Transverse colon (tissue), 4 donors: ENCODE measurements at regions not wholly inside any gene's neighbourhood (a gene's known extent, or its start where the extent isn't known, plus 50 kb on each side); places are given as distances from the start of the nearest gene placed in this dataset.

Experiments
- DNase-seq: peaks from one replicate; pipeline ENCODE4 v3.0.0-alpha.2; 2019
- H3K27ac ChIP-seq, 4 donors: fragments of 200-600 bp; sonication (generic); 2 replicates each; pipeline ENCODE4 v1.5.1; 2016 to 2018; ENCODE audit warnings: inconsistent platforms in 4 of 4
- H3K27me3 ChIP-seq: fragments of 200-600 bp; sonication (generic); 2 replicates; pipeline ENCODE4 v1.5.1; 2017; ENCODE audit warnings: inconsistent platforms
- H3K36me3 ChIP-seq, 4 donors: fragments of 200-600 bp; sonication (generic); 2 replicates each; pipeline ENCODE4 v1.5.1; 2017 to 2019; ENCODE audit warnings: inconsistent platforms in 4 of 4
- H3K4me1 ChIP-seq, 4 donors: fragments of 200-600 bp; sonication (generic); 2 replicates each; pipeline ENCODE4 v1.5.1; 2017 to 2020; ENCODE audit warnings: inconsistent platforms in 4 of 4
- H3K4me3 ChIP-seq, 4 donors: fragments of 200-600 bp; sonication (generic); 1 replicate in 1 of 4; 2 replicates in 3 of 4; pipeline versions ENCODE4 v1.5.1 to v1.6.1; 2017 to 2019; ENCODE audit warnings: inconsistent platforms in 4 of 4
- H3K9me3 ChIP-seq, 2 donors: fragments of 200-600 bp; sonication (generic); 2 replicates each; pipeline ENCODE4 v1.5.1; 2017 to 2019; ENCODE audit warnings: inconsistent platforms in 2 of 2
- CTCF ChIP-seq, 5 experiments: fragments of 200-600 bp in 3 of 5; fragments of 450-650 bp in 2 of 5; sonication (generic) in 3 of 5; IDR thresholded peaks; 1 replicate in 2 of 5; 2 replicates in 3 of 5; pipeline ENCODE4 v1.5.1; 2016 to 2017; ENCODE audit warnings: antibody characterized with exemption in 5 of 5, inconsistent platforms in 3 of 5, mild to moderate bottlenecking in 2 of 5, moderate library complexity in 1 of 5
- EP300 ChIP-seq: sonication (generic); formaldehyde crosslinking; IDR thresholded peaks from one replicate; pipeline ENCODE4 v1.6.1; 2017; ENCODE audit warnings: antibody characterized with exemption, low read depth
- POLR2A ChIP-seq: fragments of 450-650 bp; IDR thresholded peaks from one replicate; pipeline ENCODE4 v1.6.1; 2016; ENCODE audit warnings: antibody characterized with exemption, mild to moderate bottlenecking, moderate library complexity
- POLR2AphosphoS5 ChIP-seq, 3 donors: sonication (generic); formaldehyde crosslinking; IDR thresholded peaks; one replicate each; pipeline ENCODE4 v1.6.1; 2016; ENCODE audit warnings: antibody characterized with exemption in 3 of 3
- WGBS, 2 donors: methylation state at CpG; one replicate each; pipeline ENCODE4 v1.1.5; 2018; ENCODE audit warnings: low coverage in 1 of 2; 5-methylcytosine and 5-hydroxymethylcytosine counted together
- in situ Hi-C, 4 donors: fragments of 200-750 bp; cut with MboI; loops; one replicate each; pipeline versions ENCODE4 v1.15.0 to v1.15.1; 2017; ENCODE audit warnings: low sequenced_read_pairs in 3 of 4, low pct_ligation_motif_present in 1 of 4, low pct_unique_long_range_greater_than_20kb in 1 of 4
- intact Hi-C: fragments of 100-400 bp; cut with DNase I; formaldehyde crosslinking; loops from one replicate; pipeline ENCODE4 v1.15.1; 2023; ENCODE audit warnings: low total_unique reads

DNA sequence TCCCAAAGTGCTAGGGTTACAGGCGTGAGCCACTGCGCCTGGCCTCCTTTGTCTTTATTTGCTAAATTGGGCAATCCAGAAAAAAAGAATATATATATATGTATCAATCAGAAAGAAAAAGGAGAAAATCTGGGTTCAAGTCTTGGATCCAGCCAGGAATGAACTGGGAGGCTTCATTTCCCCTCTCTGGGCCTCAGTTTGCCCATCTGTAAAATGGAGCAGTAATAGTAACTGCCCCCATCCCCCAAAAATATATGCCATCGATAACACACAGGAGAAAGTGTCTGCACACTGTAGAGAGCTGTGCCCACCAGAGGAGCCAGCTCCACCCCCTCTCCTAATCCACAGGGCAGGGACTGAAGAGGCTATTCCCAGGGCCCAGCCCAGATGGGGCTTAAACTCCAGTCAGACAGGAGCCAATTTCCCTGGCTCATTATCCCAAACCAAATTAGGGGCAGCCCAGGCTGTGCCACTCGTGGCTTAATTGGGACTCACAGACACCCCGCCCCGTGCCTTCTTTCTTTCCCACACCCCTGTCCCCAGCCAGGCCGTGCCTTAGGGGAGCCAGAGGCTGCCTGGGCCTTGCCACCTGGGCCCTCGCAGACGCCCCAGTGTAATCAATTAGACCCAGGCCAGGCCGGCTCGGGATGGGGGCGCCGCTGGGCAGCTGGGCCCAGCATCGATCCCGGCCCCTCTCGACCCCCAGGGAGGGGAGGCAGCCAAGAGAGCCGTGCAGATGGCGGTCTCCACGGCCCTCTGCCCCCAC is 171.5 kb downstream of the MN1 start:
- intact Hi-C loops: no loop called here
- in situ Hi-C loops: no loop called here
- 80 to 100% methylated on average over 2 to 18 of the region's 19 CpGs for WGBS, 2 donors
- DNase-seq: no peak
- no peak overlapping the region for H3K4me3 ChIP-seq
- H3K27ac ChIP-seq: no peak overlapping the region
- TF ChIP-seq POLR2A (no peak), EP300 (no peak), POLR2AphosphoS5 (IDR thresholded peaks at IDR 0.05) (no peak), CTCF (IDR thresholded peaks at IDR 0.05) (no peak)
- no peaks in the 10 kb centered on the region for H3K4me1 ChIP-seq
- peaks cover 15% of the 10 kb centered on the region for H3K27me3 ChIP-seq
- no peaks in the 10 kb centered on the region for H3K9me3 ChIP-seq
- no peaks in the 10 kb centered on the region for H3K36me3 ChIP-seq

DNA sequence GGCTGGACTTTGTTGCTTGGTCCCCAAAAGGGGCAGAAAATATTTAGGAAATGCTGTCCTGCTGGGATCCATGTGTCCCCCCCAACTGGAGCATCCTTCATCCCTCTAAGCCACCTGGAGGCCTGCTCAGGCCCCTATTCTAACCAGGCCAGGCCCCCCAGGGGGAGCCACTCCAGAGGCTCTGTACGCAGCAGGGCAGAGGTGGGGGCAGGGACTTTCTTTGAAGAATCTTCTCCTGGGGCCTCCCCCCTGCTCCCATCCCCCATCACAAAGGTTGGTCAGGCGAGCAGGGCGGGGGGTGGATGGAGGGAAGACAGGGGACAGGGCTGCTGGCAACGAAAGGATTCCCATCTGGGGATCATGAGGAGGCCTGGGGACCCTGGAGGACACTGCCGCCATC is 170.8 kb downstream of the MN1 start:
- Histone ChIP-seq H3K4me1 (no peaks in the 10 kb centered on the region), H3K27ac (no peak overlapping the region), H3K27me3 (peaks cover 15% of the 10 kb centered on the region), H3K9me3 (no peaks in the 10 kb centered on the region), H3K4me3 (no peak overlapping the region), H3K36me3 (no peaks in the 10 kb centered on the region)
- TF ChIP-seq POLR2AphosphoS5 (IDR thresholded peaks at IDR 0.05): no peak
- no peak for TF ChIP-seq CTCF (IDR thresholded peaks at IDR 0.05)
- TF ChIP-seq POLR2A: no peak
- no peak for TF ChIP-seq EP300
- intact Hi-C loops (no loop called here), in situ Hi-C loops (no loop called here)
- WGBS, 2 donors: 87% methylated on average over 5 of the region's 5 CpGs; no CpG with 5 or more reads in 1 of the 2 donors
- DNase-seq: no peak

- in situ Hi-C loops: no loop called here
Observed at GRCh38 chr22:27631641-27632040, 169.9 kb downstream of the MN1 start.

More at GRCh38 chr22:27631641-27632040, 169.9 kb downstream of the MN1 start:
- no peak overlapping the region for H3K27ac ChIP-seq
- no peak overlapping the region for H3K4me3 ChIP-seq
- H3K27me3 ChIP-seq: peaks cover 15% of the 10 kb centered on the region
- 85 to 88% methylated on average over 1 of the region's 1 CpG for WGBS, 2 donors
- no peaks in the 10 kb centered on the region for H3K4me1 ChIP-seq
- intact Hi-C loops: no loop called here
- H3K9me3 ChIP-seq: no peaks in the 10 kb centered on the region
- DNase-seq: no peak
- H3K36me3 ChIP-seq: no peaks in the 10 kb centered on the region
- no peak for TF ChIP-seq EP300
- TF ChIP-seq POLR2A: no peak
- no peak for TF ChIP-seq POLR2AphosphoS5 (IDR thresholded peaks at IDR 0.05)
- TF ChIP-seq CTCF (IDR thresholded peaks at IDR 0.05): no peak
